K562 (cell line): ENCODE measurements at regions not wholly inside any gene's neighbourhood (a gene's known extent, or its start where the extent isn't known, plus 50 kb on each side); places are given as distances from the start of the nearest gene placed in this dataset.

Experiments used
- ATAC-seq: fragments of 200-7000 bp; cut with Tn5 transposase; 3 replicates; pipeline ENCODE4 v1.9.1; 2020; ENCODE audit warnings: moderate library complexity
- BruUV-seq: library from RNA; stranded (reverse); fragments of 400-500 nt; replicated peaks from 2 replicates; lab custom pipeline; 2021; lab: Mats Ljungman, UMichigan
- CTCF ChIA-PET: fragments of 300-600 bp; formaldehyde crosslinking; extraction: SDS; loops from one replicate; lab custom pipeline; 2021; ENCODE audit warnings: low intra/inter-chr PET ratio; lab: Yijun Ruan, JAX
- POLR2A ChIA-PET: fragments of 300-600, 350-650 bp; sonication (Branson Sonifier 250); formaldehyde crosslinking; extraction: SDS; loops from one replicate; lab custom pipeline; 2021; ENCODE audit warnings: antibody characterized with exemption, inconsistent platforms; lab: Yijun Ruan, JAX
- DNase-seq, 4 experiments: peaks; one replicate each; pipeline versions ENCODE4 v3.0.0 to v3.0.0-alpha.2; 2011 to 2018; ENCODE audit warnings: low spot score in 3 of 4, mixed read lengths in 3 of 4; ENCODE audit errors: extremely low read depth in 1 of 4
- FAIRE-seq: peaks from 2 replicates; lab custom pipeline; 2011; peaks lifted over from hg19 to GRCh38; lab: Jason Lieb, UNC
- H2AFZ ChIP-seq: 2 replicates; pipeline ENCODE4 v1.6.0; 2011; ENCODE audit warnings: low read depth, low read length, control low read depth, inconsistent platforms
- H3K27ac ChIP-seq: fragments of 200-600 bp; 3 replicates; pipeline ENCODE4 v1.8.0; 2011; ENCODE audit warnings: low read depth, mild to moderate bottlenecking, control low read depth, inconsistent platforms, low read length, moderate library complexity, mixed read lengths; ENCODE audit errors: extremely low read depth
- H3K27me3 ChIP-seq, 2 experiments: fragments of 300-600 bp in 1 of 2; 2 replicates in 1 of 2; 3 replicates in 1 of 2; pipeline versions ENCODE4 v1.6.0 to v1.8.0; 2011; ENCODE audit warnings: inconsistent platforms in 2 of 2, low read length in 2 of 2, mild to moderate bottlenecking in 1 of 2, mixed read lengths in 1 of 2, moderate library complexity in 1 of 2; ENCODE audit not compliant: control insufficient read depth in 2 of 2, insufficient read depth in 2 of 2
- H3K36me3 ChIP-seq: fragments of 300-600 bp; 3 replicates; pipeline ENCODE4 v1.8.0; 2011; ENCODE audit warnings: mild to moderate bottlenecking, low read length, inconsistent platforms; ENCODE audit not compliant: control insufficient read depth, insufficient read depth
- H3K4me1 ChIP-seq, 2 experiments: fragments of 200-600 bp in 1 of 2; replicated peaks in 1 of 2; 2 replicates in 1 of 2; 3 replicates in 1 of 2; pipeline versions ENCODE4 v1.5.1 to v1.8.0; 2011; ENCODE audit warnings: inconsistent platforms in 2 of 2, low read length in 2 of 2, mild to moderate bottlenecking in 1 of 2, mixed read lengths in 1 of 2, moderate library complexity in 1 of 2; ENCODE audit not compliant: control insufficient read depth in 2 of 2, insufficient read depth in 2 of 2
- H3K4me2 ChIP-seq: 2 replicates; pipeline ENCODE4 v1.6.1; 2011; ENCODE audit warnings: low read length, control low read depth, inconsistent platforms, mixed read lengths; ENCODE audit not compliant: insufficient read depth
- H3K4me3 ChIP-seq: fragments of 200-600 bp; sonication (generic), shearing (Covaris generic); 2 replicates; pipeline ENCODE4 v1.5.1; 2016; ENCODE audit warnings: control low read depth, inconsistent platforms
- H3K79me2 ChIP-seq: fragments of 200-600 bp; 3 replicates; pipeline ENCODE4 v1.8.0; 2011; ENCODE audit warnings: low read length, inconsistent platforms; ENCODE audit not compliant: control insufficient read depth, insufficient read depth
- H3K9ac ChIP-seq, 2 experiments: 2 replicates each; pipeline versions ENCODE4 v1.6.0 to v1.6.1; 2011; ENCODE audit warnings: low read depth in 2 of 2, low read length in 2 of 2, control low read depth in 1 of 2, inconsistent platforms in 1 of 2, mild to moderate bottlenecking in 1 of 2, mixed read lengths in 1 of 2; ENCODE audit not compliant: insufficient read depth in 1 of 2
- H3K9me1 ChIP-seq: one replicate; pipeline ENCODE4 v1.6.0; 2011; ENCODE audit warnings: inconsistent platforms, mild to moderate bottlenecking, low read length, moderate library complexity; ENCODE audit not compliant: control insufficient read depth, insufficient read depth
- H3K9me3 ChIP-seq: replicated peaks from 2 replicates; pipeline ENCODE4 v1.5.1; 2011; ENCODE audit warnings: low read depth, low read length, inconsistent platforms; ENCODE audit not compliant: control insufficient read depth, insufficient read depth
- H4K20me1 ChIP-seq: replicated peaks from 2 replicates; pipeline ENCODE4 v1.6.1; 2011; ENCODE audit warnings: low read length, inconsistent platforms, mixed read lengths; ENCODE audit not compliant: control insufficient read depth, insufficient read depth
- BDP1 ChIP-seq: IDR thresholded peaks from 3 replicates; pipeline ENCODE4 v1.6.1; 2011; ENCODE audit not compliant: insufficient read length, insufficient read depth
- CBX5 ChIP-seq: IDR thresholded peaks from 2 replicates; pipeline ENCODE4 v1.6.1; 2014; ENCODE audit warnings: low read depth, borderline replicate concordance
- CHD1 ChIP-seq: fragments of 200-600 bp; sonication (generic); IDR thresholded peaks from one replicate; pipeline ENCODE4 v1.6.1; 2012; ENCODE audit warnings: mild to moderate bottlenecking, moderate library complexity, low read length, inconsistent platforms
- ELF1 ChIP-seq: fragments of 200-800 bp; sonication (Bioruptor generic); IDR thresholded peaks from 2 replicates; pipeline ENCODE4 v1.6.1; 2016; ENCODE audit warnings: missing genetic modification characterization, missing compliant biosample characterization
- ETV1 ChIP-seq: fragments of 450-650 bp; conservative IDR thresholded peaks from 2 replicates; pipeline ENCODE4 v1.6.1; 2016; ENCODE audit warnings: missing genetic modification characterization, control low read depth, low read depth, missing compliant biosample characterization
- FOXO4 ChIP-seq: fragments of 450-650 bp; formaldehyde crosslinking; IDR thresholded peaks from 2 replicates; pipeline ENCODE4 v1.4.0; 2020; ENCODE audit warnings: mild to moderate bottlenecking, moderate library complexity
- HEY1 ChIP-seq: fragments of 250-450 bp; sonication (Bioruptor Pico); IDR thresholded peaks from 2 replicates; pipeline ENCODE4 v1.5.0; 2020; ENCODE audit warnings: mild to moderate bottlenecking, moderate library complexity, borderline replicate concordance
- HOMEZ ChIP-seq: fragments of 250-450 bp; sonication (Bioruptor Pico); IDR thresholded peaks from 2 replicates; pipeline ENCODE4 v1.4.0; 2020; ENCODE audit warnings: mild to moderate bottlenecking, moderate library complexity
- MCM5 ChIP-seq: fragments of 450-650 bp; IDR thresholded peaks from 2 replicates; pipeline ENCODE4 v1.6.1; 2016; ENCODE audit warnings: low read depth
- SIRT6 ChIP-seq: IDR thresholded peaks from one replicate; pipeline ENCODE4 v1.6.1; 2012; ENCODE audit warnings: low read depth, mild to moderate bottlenecking, control low read depth, inconsistent platforms, low read length, moderate library complexity
- SOX6 ChIP-seq: fragments of 450-650 bp; IDR thresholded peaks from 2 replicates; pipeline ENCODE4 v1.6.1; 2014; ENCODE audit warnings: mild to moderate bottlenecking
- TAF1 ChIP-seq: IDR thresholded peaks from 2 replicates; pipeline ENCODE4 v1.6.1; 2011; ENCODE audit warnings: mild to moderate bottlenecking, low read length, moderate library complexity; ENCODE audit not compliant: insufficient read depth, control insufficient read depth, severe bottlenecking; ENCODE audit errors: extremely low read depth
- TAF15 ChIP-seq: fragments of 200-400 bp; formaldehyde crosslinking; IDR thresholded peaks from 2 replicates; pipeline ENCODE4 v1.6.1; 2017; ENCODE audit warnings: mild to moderate bottlenecking, low read depth, low read length, moderate library complexity
- ZFX ChIP-seq: sonication (generic); formaldehyde crosslinking; IDR thresholded peaks from 2 replicates; pipeline ENCODE4 v1.8.0; 2022; ENCODE audit warnings: mild to moderate bottlenecking, missing genetic modification reagents, moderate library complexity
- ZNF212 ChIP-seq: fragments of 450-650 bp; formaldehyde crosslinking; IDR thresholded peaks from 2 replicates; pipeline ENCODE4 v1.4.0; 2020; ENCODE audit warnings: mild to moderate bottlenecking
- ZNF232 ChIP-seq: sonication (generic); formaldehyde crosslinking; IDR thresholded peaks from 2 replicates; pipeline ENCODE4 v1.8.0; 2022; ENCODE audit warnings: mild to moderate bottlenecking, missing genetic modification reagents
- WGBS: fragments of 100-300 bp; shearing (Covaris generic); methylation state at CpG from one replicate; pipeline ENCODE4 v1.1.6; 2016; ENCODE audit warnings: low coverage, mixed read lengths; ENCODE audit not compliant: insufficient coverage; ENCODE audit errors: missing lambda C conversion rate; 5-methylcytosine and 5-hydroxymethylcytosine counted together
- in situ Hi-C: fragments of 300-500 bp; cut with MboI; formaldehyde crosslinking; loops from 4 replicates; pipeline ENCODE4 v1.15.0; 2018; ENCODE audit warnings: inconsistent platforms, mixed read lengths
- intact Hi-C: fragments of 100-400 bp; cut with micrococcal nuclease; formaldehyde crosslinking; loops from 2 replicates; pipeline ENCODE4 v1.14.2; 2022

DNA sequence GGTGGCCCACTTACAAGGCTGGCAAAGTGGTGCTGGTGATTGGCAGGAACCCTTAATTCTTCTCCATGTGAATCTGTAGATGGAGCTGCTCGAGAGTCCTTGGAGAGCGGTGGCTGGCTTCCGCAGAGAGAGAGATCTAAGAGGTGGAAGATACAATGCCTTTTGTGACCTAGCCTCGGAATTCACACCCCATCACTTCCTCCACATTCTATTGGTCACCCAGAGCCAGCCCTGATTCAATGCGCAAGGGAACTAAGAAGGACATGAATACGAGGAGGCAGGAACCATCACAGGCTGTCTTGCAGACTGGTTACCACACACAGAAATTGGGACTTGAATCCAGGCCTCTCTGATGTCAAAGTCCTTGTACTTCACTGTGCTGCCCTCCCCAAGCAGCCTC, 128.9 kb upstream of the PROKR2 start:
- H3K9me1 ChIP-seq = no peaks in the 10 kb centered on the region
- ATAC-seq (no peak), DNase-seq (no peak)
- no peaks in the 10 kb centered on the region for H4K20me1 ChIP-seq
- no peaks in the 10 kb centered on the region for H3K4me1 ChIP-seq
- TF ChIP-seq ZNF232 (no peak), ZNF212 (CRISPR knock-in tag) (no peak), MCM5 (no peak), SOX6 (no peak), TAF1 (no peak), CHD1 (no peak)
- TF ChIP-seq, all 486 proteins: peak for 0
- Histone ChIP-seq H3K4me3 (no peak overlapping the region), H3K27ac (no peak overlapping the region), H3K27me3 (no peaks in the 10 kb centered on the region), H2AFZ (no peak overlapping the region), H3K9ac (no peak overlapping the region), H3K36me3 (no peaks in the 10 kb centered on the region), H3K79me2 (no peaks in the 10 kb centered on the region), H3K4me2 (no peak overlapping the region), H3K9me3 (no peaks in the 10 kb centered on the region)
- POLR2A ChIA-PET = no interaction called here
- intact Hi-C loops = loop anchor here (10.0 kb wide), 1 partner anchor 321 kb away; the partner anchor contains the start of gene CDS2
- 0% methylated on average over 6 of the region's 6 CpGs for WGBS
- CTCF ChIA-PET = no interaction called here
- no peak for FAIRE-seq
- no TSS peak for BruUV-seq
- in situ Hi-C loops = no loop called here

DNA sequence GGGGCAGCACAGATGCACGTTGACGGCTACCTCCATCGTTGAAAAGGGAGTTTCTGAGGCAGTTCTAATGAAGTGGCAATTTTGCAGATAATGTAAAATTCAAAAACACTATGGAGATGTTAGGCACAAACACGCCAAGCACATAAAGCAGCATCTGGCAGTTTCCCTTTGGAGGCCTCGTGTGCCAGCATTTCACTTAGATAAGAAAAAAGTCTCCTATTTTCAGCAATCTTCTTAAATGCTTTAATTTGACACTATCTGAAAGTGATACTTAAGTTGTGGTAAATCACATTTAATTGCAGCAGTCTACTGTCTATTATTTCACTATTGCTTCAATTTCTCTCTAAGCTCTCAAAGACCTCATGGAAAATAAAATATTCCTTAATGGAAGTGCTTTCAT, 125.3 kb upstream of the PROKR2 start:
- H3K4me1 ChIP-seq = no peaks in the 10 kb centered on the region
- POLR2A ChIA-PET = no interaction called here
- 2% methylated on average over 5 of the region's 5 CpGs for WGBS
- DNase-seq (no peak), FAIRE-seq (no peak), ATAC-seq (no peak)
- intact Hi-C loops (loop anchor here (10.0 kb wide), 1 partner anchor 317 kb away; the partner anchor contains the start of gene CDS2), in situ Hi-C loops (no loop called here)
- H3K9me1 ChIP-seq = no peaks in the 10 kb centered on the region
- no peaks in the 10 kb centered on the region for H4K20me1 ChIP-seq
- no peak overlapping the region for H3K9ac ChIP-seq
- no TSS peak for BruUV-seq
- no peaks in the 10 kb centered on the region for H3K36me3 ChIP-seq
- H3K27me3 ChIP-seq = no peaks in the 10 kb centered on the region
- H3K4me2 ChIP-seq = no peak overlapping the region
- no peaks in the 10 kb centered on the region for H3K79me2 ChIP-seq
- H3K27ac ChIP-seq = no peak overlapping the region
- no peak overlapping the region for H3K4me3 ChIP-seq
- CTCF ChIA-PET = no interaction called here
- no peaks in the 10 kb centered on the region for H3K9me3 ChIP-seq
- H2AFZ ChIP-seq = no peak overlapping the region
- TF ChIP-seq CBX5 (no peak), FOXO4 (CRISPR knock-in tag) (no peak), TAF15 (no peak), ZFX (CRISPR knock-in tag) (no peak), HEY1 (no peak), ELF1 (tag) (no peak), ETV1 (tag) (no peak), BDP1 (no peak), SIRT6 (no peak), HOMEZ (CRISPR knock-in tag) (no peak)
